ENCODE measurements at regions not wholly inside any gene's neighbourhood (a gene's known extent, or its start where the extent isn't known, plus 50 kb on each side); places are given as distances from the start of the nearest gene placed in this dataset.

- Histone ChIP-seq H3K9me3 (ENCODE audit: severe bottlenecking) (no peaks in the 10 kb centered on the region), H3K4me1 (ENCODE audit: insufficient read depth, poor library complexity, severe bottlenecking) (peaks cover 6% of the 10 kb centered on the region), H3K4me3 (ENCODE audit: severe bottlenecking) (no peak overlapping the region), H3K27me3 (ENCODE audit: insufficient read depth, poor library complexity, severe bottlenecking) (no peaks in the 10 kb centered on the region), H3K36me3 (ENCODE audit: low read depth) (no peaks in the 10 kb centered on the region), H3K27ac (ENCODE audit: poor library complexity, severe bottlenecking) (no peak overlapping the region)
- no peak for DNase-seq (ENCODE audit: low spot score)
- ATAC-seq (ENCODE audit: low read depth) = no peak
- TF ChIP-seq, protein P1, sequence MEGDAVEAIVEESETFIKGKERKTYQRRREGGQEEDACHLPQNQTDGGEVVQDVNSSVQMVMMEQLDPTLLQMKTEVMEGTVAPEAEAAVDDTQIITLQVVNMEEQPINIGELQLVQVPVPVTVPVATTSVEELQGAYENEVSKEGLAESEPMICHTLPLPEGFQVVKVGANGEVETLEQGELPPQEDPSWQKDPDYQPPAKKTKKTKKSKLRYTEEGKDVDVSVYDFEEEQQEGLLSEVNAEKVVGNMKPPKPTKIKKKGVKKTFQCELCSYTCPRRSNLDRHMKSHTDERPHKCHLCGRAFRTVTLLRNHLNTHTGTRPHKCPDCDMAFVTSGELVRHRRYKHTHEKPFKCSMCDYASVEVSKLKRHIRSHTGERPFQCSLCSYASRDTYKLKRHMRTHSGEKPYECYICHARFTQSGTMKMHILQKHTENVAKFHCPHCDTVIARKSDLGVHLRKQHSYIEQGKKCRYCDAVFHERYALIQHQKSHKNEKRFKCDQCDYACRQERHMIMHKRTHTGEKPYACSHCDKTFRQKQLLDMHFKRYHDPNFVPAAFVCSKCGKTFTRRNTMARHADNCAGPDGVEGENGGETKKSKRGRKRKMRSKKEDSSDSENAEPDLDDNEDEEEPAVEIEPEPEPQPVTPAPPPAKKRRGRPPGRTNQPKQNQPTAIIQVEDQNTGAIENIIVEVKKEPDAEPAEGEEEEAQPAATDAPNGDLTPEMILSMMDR (IDR thresholded peaks at IDR 0.05; ENCODE audit: poor library complexity, severe bottlenecking) = no peak
Observed at GRCh38 chr5:159514229-159514810, 184.0 kb upstream of the IL12B start.

DNA sequence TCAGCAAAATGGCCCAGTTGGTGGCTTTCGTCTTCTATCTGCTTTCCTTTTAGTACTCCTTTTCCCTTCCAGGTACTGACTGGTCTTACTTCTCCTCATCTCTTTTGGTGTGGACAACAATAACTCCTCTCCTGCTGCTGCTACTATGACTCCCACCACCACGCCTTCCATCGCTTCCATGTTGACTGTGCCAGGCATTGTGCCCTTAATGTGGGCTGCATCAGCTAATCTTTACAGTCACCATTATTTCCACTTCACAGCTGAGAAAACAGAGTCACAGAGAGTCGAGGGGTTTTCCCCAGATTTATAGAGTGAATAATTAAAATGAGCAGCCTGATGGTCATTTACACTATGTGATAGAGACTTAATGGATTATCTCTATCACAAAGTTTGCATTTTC is 184.9 kb upstream of the IL12B start:
- no peak for ATAC-seq (ENCODE audit: low read depth)
- Histone ChIP-seq H3K9me3 (ENCODE audit: severe bottlenecking) (no peaks in the 10 kb centered on the region), H3K36me3 (ENCODE audit: low read depth) (no peaks in the 10 kb centered on the region), H3K4me3 (ENCODE audit: severe bottlenecking) (no peak overlapping the region), H3K27ac (ENCODE audit: poor library complexity, severe bottlenecking) (no peak overlapping the region), H3K4me1 (ENCODE audit: insufficient read depth, poor library complexity, severe bottlenecking) (peaks cover 6% of the 10 kb centered on the region), H3K27me3 (ENCODE audit: insufficient read depth, poor library complexity, severe bottlenecking) (no peaks in the 10 kb centered on the region)
- TF ChIP-seq, protein P1 (IDR thresholded peaks at IDR 0.05; ENCODE audit: poor library complexity, severe bottlenecking) = no peak
- DNase-seq (ENCODE audit: low spot score) = no peak

- ATAC-seq (ENCODE audit: low read depth) (peak; percentile 65), DNase-seq (ENCODE audit: low spot score) (no peak)
- peaks cover 2% of the 10 kb centered on the region for H3K4me1 ChIP-seq (ENCODE audit: insufficient read depth, poor library complexity, severe bottlenecking)
- no peaks in the 10 kb centered on the region for H3K36me3 ChIP-seq (ENCODE audit: low read depth)
- no peak overlapping the region for H3K4me3 ChIP-seq (ENCODE audit: severe bottlenecking)
- H3K27ac ChIP-seq (ENCODE audit: poor library complexity, severe bottlenecking) = no peak overlapping the region
- TF ChIP-seq, protein P1 (IDR thresholded peaks at IDR 0.05; ENCODE audit: poor library complexity, severe bottlenecking) = peak; percentile 98
- H3K27me3 ChIP-seq (ENCODE audit: insufficient read depth, poor library complexity, severe bottlenecking) = no peaks in the 10 kb centered on the region
- no peaks in the 10 kb centered on the region for H3K9me3 ChIP-seq (ENCODE audit: severe bottlenecking)
Observed at GRCh38 chr5:159515909-159516415, 185.7 kb upstream of the IL12B start.

DNA sequence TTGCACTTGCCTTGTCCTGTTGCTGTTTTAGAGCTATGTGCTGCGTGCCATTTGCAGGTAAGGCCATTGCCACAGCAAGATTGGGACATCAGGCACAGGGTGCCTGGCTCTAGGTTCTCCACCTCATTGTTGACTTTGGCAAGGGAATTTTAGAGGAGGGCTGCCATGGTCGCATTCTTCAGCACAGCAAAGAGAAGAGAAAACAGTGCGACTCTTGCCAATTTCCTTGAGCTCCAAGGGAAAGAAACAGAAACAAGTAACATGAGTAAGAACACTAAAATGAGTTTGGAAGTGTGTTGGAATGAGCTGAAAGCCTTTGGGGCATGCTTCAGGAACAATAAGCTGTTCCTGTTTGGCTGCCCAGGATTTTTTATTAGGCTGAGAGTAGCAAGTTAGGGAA is 188.1 kb upstream of the IL12B start:
- Histone ChIP-seq H3K27me3 (ENCODE audit: insufficient read depth, poor library complexity, severe bottlenecking) (no peaks in the 10 kb centered on the region), H3K4me3 (ENCODE audit: severe bottlenecking) (no peak overlapping the region), H3K36me3 (ENCODE audit: low read depth) (no peaks in the 10 kb centered on the region), H3K27ac (ENCODE audit: poor library complexity, severe bottlenecking) (no peak overlapping the region), H3K4me1 (ENCODE audit: insufficient read depth, poor library complexity, severe bottlenecking) (no peaks in the 10 kb centered on the region), H3K9me3 (ENCODE audit: severe bottlenecking) (no peaks in the 10 kb centered on the region)
- no peak for DNase-seq (ENCODE audit: low spot score)
- peak; percentile 40; the same call in 2 of the 3 replicates for ATAC-seq (ENCODE audit: low read depth)
- TF ChIP-seq, protein P1 (IDR thresholded peaks at IDR 0.05; ENCODE audit: poor library complexity, severe bottlenecking) = no peak

DNA sequence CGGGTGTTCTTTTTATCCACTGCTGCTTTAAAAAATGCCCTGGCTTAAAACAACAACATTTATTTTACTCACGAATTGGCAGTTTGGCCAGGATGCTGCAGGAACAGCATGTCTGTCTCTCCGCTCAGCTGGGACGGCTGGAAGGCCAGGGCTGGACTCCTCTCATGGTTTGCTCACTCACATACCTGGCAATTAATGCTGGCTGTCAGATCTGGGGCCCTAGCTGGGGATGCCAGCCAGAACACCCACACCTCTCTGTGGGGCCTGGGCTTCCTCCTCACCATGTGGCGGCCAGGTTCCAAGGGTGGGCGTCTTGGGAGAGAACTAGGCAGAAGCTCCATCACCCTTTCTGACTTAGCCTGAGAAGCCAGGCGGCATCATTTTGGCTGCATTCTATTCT is 189.1 kb upstream of the IL12B start:
- Histone ChIP-seq H3K36me3 (ENCODE audit: low read depth) (no peaks in the 10 kb centered on the region), H3K27me3 (ENCODE audit: insufficient read depth, poor library complexity, severe bottlenecking) (no peaks in the 10 kb centered on the region), H3K9me3 (ENCODE audit: severe bottlenecking) (no peaks in the 10 kb centered on the region), H3K27ac (ENCODE audit: poor library complexity, severe bottlenecking) (no peak overlapping the region), H3K4me1 (ENCODE audit: insufficient read depth, poor library complexity, severe bottlenecking) (no peaks in the 10 kb centered on the region), H3K4me3 (ENCODE audit: severe bottlenecking) (no peak overlapping the region)
- ATAC-seq (ENCODE audit: low read depth) (no peak), DNase-seq (ENCODE audit: low spot score) (no peak)
- TF ChIP-seq, protein P1 (IDR thresholded peaks at IDR 0.05; ENCODE audit: poor library complexity, severe bottlenecking) = no peak
